ENCODE measurements at regions not wholly inside any gene's neighbourhood (a gene's known extent, or its start where the extent isn't known, plus 50 kb on each side); places are given as distances from the start of the nearest gene placed in this dataset.

DNA sequence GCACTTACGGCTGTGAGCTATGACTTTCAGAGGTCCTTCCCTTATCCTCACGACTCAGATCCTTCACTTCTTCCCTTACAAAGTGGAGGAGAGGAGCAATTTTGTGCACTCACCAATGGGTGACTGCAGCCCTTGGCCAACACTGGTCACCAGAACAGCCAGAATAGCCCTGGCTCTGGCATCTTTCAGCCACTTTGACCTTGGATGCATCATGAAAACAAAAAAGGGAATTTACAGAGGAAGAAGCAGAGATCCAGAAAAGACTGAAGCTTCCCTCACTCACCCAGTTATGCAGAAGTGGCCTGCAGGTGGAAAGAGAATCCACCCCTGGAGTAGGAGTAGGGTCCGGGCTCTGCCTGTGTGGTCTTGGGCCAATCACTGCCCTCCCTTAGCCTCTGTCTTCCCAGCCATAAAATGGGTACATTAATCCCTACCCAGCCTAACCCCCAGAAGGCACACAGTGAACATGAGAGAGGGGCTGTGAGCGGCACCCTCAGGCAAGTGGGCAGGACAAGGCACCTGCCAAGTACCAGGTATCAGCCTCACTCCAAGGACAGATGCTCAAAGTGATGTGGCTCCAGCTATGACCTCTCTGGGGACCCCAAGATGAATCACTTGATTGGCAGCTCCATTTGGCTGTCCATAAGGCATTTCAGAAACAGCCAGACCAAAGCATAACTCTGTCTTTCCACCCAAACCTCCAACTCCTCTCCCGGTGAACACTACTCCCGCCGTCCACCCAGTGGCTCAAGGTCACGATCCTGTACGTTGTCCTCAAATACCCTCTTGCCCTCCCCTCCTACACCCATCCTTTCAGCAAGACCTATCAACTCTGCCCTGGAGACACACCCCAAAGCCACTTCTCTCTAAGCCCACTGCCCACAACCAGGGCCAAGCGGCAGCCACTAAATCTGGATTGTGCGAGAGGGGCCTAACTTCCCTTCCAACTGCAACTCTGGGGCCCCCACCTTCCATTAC, 129.8 kb upstream of the ZMIZ1 start:
- peaks cover 21 to 31% of the 10 kb centered on the region in 2 donors for H3K4me1 ChIP-seq
- no peak for TF ChIP-seq POLR2A (IDR thresholded peaks at IDR 0.05)
- TF ChIP-seq, protein P1, sequence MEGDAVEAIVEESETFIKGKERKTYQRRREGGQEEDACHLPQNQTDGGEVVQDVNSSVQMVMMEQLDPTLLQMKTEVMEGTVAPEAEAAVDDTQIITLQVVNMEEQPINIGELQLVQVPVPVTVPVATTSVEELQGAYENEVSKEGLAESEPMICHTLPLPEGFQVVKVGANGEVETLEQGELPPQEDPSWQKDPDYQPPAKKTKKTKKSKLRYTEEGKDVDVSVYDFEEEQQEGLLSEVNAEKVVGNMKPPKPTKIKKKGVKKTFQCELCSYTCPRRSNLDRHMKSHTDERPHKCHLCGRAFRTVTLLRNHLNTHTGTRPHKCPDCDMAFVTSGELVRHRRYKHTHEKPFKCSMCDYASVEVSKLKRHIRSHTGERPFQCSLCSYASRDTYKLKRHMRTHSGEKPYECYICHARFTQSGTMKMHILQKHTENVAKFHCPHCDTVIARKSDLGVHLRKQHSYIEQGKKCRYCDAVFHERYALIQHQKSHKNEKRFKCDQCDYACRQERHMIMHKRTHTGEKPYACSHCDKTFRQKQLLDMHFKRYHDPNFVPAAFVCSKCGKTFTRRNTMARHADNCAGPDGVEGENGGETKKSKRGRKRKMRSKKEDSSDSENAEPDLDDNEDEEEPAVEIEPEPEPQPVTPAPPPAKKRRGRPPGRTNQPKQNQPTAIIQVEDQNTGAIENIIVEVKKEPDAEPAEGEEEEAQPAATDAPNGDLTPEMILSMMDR (IDR thresholded peaks at IDR 0.05): no peak
- no peaks in the 10 kb centered on the region for H3K27me3 ChIP-seq
- H3K4me3 ChIP-seq (replicated peaks in 1 of 3): no peak overlapping the region
- H3K9me3 ChIP-seq: no peaks in the 10 kb centered on the region
- 92 to 95% methylated on average over 11 of the region's 11 CpGs for WGBS, 2 donors
- no peak for DNase-seq
- intact Hi-C loops (cut with DNase I): no loop called here
- H3K27ac ChIP-seq: no peak overlapping the region
- H3K36me3 ChIP-seq: no peaks in the 10 kb centered on the region

DNA sequence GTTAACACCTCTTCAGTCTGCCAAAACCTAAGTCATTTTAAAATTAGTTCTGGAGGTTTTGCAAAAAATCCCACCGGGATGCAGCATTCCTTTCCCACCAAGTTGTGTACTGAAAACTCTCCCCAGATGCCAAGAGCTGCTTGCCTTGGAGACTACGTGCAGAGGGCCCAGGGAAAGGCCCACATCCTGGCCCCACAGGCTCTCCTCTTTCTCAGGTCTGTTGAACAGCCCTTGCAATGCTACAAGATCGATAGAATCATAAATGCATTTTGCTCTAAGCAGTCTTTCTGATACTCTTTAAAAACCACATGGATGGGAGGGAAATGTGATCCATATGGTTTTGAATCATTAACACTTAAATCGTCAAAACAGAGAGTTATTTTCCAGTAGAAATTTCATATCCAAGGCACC, 126.7 kb upstream of the ZMIZ1 start:
- intact Hi-C loops (cut with DNase I): no loop called here
- H3K36me3 ChIP-seq: no peaks in the 10 kb centered on the region

DNA sequence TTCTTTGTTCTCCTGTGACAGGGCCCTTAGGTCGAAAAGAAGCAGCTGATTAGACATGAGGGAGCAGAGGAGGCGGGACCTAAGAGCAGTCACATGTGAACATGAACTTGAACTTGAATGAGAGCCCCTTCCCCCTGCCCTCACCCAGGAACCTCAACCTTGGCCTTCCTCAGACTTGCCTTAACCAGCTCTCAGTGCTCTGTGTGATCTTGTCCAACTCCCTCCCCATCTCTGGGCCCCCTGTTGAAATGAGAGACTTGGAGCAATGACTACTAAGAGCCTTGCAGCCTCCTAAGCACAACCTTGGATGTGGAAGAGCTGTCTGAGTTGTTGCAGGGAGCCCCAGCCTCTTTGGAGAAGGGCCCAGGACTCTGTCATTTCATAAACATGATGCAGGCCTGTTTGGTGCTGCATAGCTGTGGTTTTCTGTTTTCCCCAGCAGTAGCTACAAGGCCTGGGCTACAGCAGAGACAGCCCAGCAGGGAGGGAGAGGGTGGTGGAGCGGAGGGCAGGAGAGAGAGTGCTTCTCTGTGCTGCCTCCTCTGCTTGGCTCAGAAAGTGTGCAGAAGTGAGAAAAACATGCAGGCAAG, 123.9 kb upstream of the ZMIZ1 start:
- Histone ChIP-seq H3K9me3 (no peaks in the 10 kb centered on the region), H3K4me3 (replicated peaks in 1 of 3) (no peak overlapping the region), H3K27ac (peak overlapping the region; percentile 14 to 76 (median 36)), H3K36me3 (no peaks in the 10 kb centered on the region), H3K27me3 (no peaks in the 10 kb centered on the region), H3K4me1 (peaks cover 27 to 50% of the 10 kb centered on the region in 2 donors)
- DNase-seq: peak in 1 of 2 donors; percentile 38
- 54 to 70% methylated on average over 3 of the region's 3 CpGs for WGBS, 2 donors
- intact Hi-C loops (cut with DNase I): no loop called here
- TF ChIP-seq, protein P1 (IDR thresholded peaks at IDR 0.05): no peak
- TF ChIP-seq POLR2A (IDR thresholded peaks at IDR 0.05): no peak

More for the DNA sequence above, 126.7 kb upstream of the ZMIZ1 start:
- WGBS, 2 donors: 72 to 87% methylated on average over 4 of the region's 4 CpGs
- no peak for TF ChIP-seq POLR2A (IDR thresholded peaks at IDR 0.05)
- TF ChIP-seq, protein P1 (IDR thresholded peaks at IDR 0.05): no peak
- Histone ChIP-seq H3K27ac (no peak overlapping the region), H3K4me1 (peaks cover 24 to 38% of the 10 kb centered on the region in 2 donors), H3K27me3 (no peaks in the 10 kb centered on the region), H3K9me3 (no peaks in the 10 kb centered on the region), H3K4me3 (replicated peaks in 1 of 3) (no peak overlapping the region)
- DNase-seq: no peak

DNA sequence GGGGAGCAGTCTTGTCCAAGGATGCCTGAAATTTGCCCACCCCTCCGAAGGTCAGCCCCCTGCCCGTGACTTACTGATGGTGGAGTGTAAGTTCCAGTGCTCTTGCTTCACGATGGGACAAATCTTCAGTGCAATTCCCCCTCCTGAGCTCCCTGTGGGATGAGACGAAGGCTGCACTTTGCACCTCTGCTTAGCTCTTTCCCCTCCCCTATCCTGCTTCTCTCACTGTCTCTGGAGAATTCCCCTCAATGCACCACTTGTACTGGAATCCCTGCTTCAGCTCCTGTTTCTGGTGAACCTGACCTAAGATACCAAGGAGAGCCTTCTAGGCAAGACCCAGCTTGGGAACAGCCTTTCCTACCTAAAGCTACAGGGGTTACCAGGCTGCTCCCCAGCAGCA, 122.9 kb upstream of the ZMIZ1 start:
- no peaks in the 10 kb centered on the region for H3K9me3 ChIP-seq
- intact Hi-C loops (cut with DNase I): no loop called here
- H3K27me3 ChIP-seq: no peaks in the 10 kb centered on the region
- 92 to 93% methylated on average over 4 of the region's 4 CpGs for WGBS, 2 donors
- peaks cover 32 to 59% of the 10 kb centered on the region in 2 donors for H3K4me1 ChIP-seq
- H3K36me3 ChIP-seq: no peaks in the 10 kb centered on the region
- H3K27ac ChIP-seq: peak overlapping the region; percentile 65 to 82 (median 76)
- DNase-seq: no peak
- H3K4me3 ChIP-seq (replicated peaks in 1 of 3): no peak overlapping the region
- TF ChIP-seq, protein P1 (IDR thresholded peaks at IDR 0.05): no peak
- no peak for TF ChIP-seq POLR2A (IDR thresholded peaks at IDR 0.05)

DNA sequence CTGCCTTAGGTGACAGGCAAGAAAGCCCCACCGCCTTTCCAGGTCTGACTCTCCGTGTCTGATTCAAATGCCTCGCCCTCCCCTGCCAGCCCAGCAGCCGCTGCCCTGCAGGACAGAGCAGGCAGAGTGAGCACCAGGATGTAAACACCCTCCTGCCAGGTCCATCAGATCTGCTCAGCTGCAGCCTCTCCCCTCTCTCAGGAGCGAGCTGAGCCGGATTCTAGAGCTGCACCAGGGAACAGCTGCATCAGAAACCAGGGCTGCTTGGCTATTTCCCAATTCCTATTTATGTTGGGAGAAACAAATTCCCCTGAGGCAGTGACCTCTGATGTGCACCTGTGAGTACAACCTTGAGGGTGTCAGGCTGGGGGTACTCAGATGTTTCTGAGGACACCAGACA, 121.5 kb upstream of the ZMIZ1 start:
- H3K27ac ChIP-seq: peak overlapping the region; percentile 65 to 82 (median 76)
- H3K4me1 ChIP-seq: peaks cover 43 to 70% of the 10 kb centered on the region in 2 donors
- no peaks in the 10 kb centered on the region for H3K9me3 ChIP-seq
- DNase-seq: peak; percentile 87 to 89
- H3K27me3 ChIP-seq: no peaks in the 10 kb centered on the region
- no peak overlapping the region for H3K4me3 ChIP-seq (replicated peaks in 1 of 3)
- 48 to 50% methylated on average over 4 to 6 of the region's 6 CpGs for WGBS, 2 donors
- TF ChIP-seq, protein P1 (IDR thresholded peaks at IDR 0.05): no peak
- TF ChIP-seq POLR2A (IDR thresholded peaks at IDR 0.05): peak in 1 of 2 donors; percentile 32
- intact Hi-C loops (cut with DNase I): no loop called here
- no peaks in the 10 kb centered on the region for H3K36me3 ChIP-seq

All from thyroid gland (tissue), 4 donors.